Trophoblast cell (in vitro differentiated cells and primary cell): ENCODE measurements at regions not wholly inside any gene's neighbourhood (a gene's known extent, or its start where the extent isn't known, plus 50 kb on each side); places are given as distances from the start of the nearest gene placed in this dataset.

Source experiments
- DNase-seq, 2 donors: peaks; one replicate each; pipeline ENCODE4 v3.0.0-alpha.2; 2016
- H2AFZ ChIP-seq: 2 replicates; pipeline ENCODE4 v1.6.1; 2013; ENCODE audit warnings: low read length, moderate library complexity, mild to moderate bottlenecking; ENCODE audit not compliant: insufficient read depth, poor library complexity
- H2AK5ac ChIP-seq: 2 replicates; pipeline ENCODE4 v1.6.1; 2013; ENCODE audit warnings: mild to moderate bottlenecking, low read length
- H2BK120ac ChIP-seq: 2 replicates; pipeline ENCODE4 v1.6.1; 2013; ENCODE audit warnings: low read length, mild to moderate bottlenecking, moderate library complexity; ENCODE audit not compliant: insufficient read depth, poor library complexity
- H2BK12ac ChIP-seq: 2 replicates; pipeline ENCODE4 v1.6.1; 2013; ENCODE audit warnings: mild to moderate bottlenecking, low read length, moderate library complexity
- H2BK5ac ChIP-seq: 2 replicates; pipeline ENCODE4 v1.6.1; 2013; ENCODE audit warnings: low read length, low read depth, moderate library complexity, mild to moderate bottlenecking; ENCODE audit not compliant: poor library complexity
- H3K14ac ChIP-seq: 2 replicates; pipeline ENCODE4 v1.6.1; 2013; ENCODE audit warnings: mild to moderate bottlenecking, low read length
- H3K18ac ChIP-seq: 2 replicates; pipeline ENCODE4 v1.6.1; 2013; ENCODE audit warnings: mild to moderate bottlenecking, low read length
- H3K23ac ChIP-seq: 2 replicates; pipeline ENCODE4 v1.6.1; 2013; ENCODE audit warnings: low read length
- H3K27ac ChIP-seq: 2 replicates; pipeline ENCODE4 v1.5.1; 2013; ENCODE audit warnings: low read depth, mild to moderate bottlenecking, inconsistent platforms, low read length, moderate library complexity
- H3K27me3 ChIP-seq: 2 replicates; pipeline ENCODE4 v1.6.1; 2013; ENCODE audit warnings: inconsistent platforms, mild to moderate bottlenecking, low read length, moderate library complexity; ENCODE audit not compliant: insufficient read depth
- H3K36me3 ChIP-seq, 2 experiments: 1 replicate in 1 of 2; 2 replicates in 1 of 2; pipeline ENCODE4 v1.6.1; 2013; ENCODE audit warnings: low read length in 2 of 2, mild to moderate bottlenecking in 2 of 2, moderate library complexity in 1 of 2; ENCODE audit not compliant: insufficient read depth in 2 of 2, control insufficient read depth in 1 of 2
- H3K4ac ChIP-seq: 2 replicates; pipeline ENCODE4 v1.6.1; 2013; ENCODE audit warnings: low read depth, mild to moderate bottlenecking, low read length, moderate library complexity
- H3K4me1 ChIP-seq, 2 experiments: 1 replicate in 1 of 2; 2 replicates in 1 of 2; pipeline ENCODE4 v1.6.1; 2013; ENCODE audit warnings: low read length in 2 of 2, mild to moderate bottlenecking in 2 of 2, moderate library complexity in 1 of 2; ENCODE audit not compliant: insufficient read depth in 2 of 2, control insufficient read depth in 1 of 2
- H3K4me2 ChIP-seq: 2 replicates; pipeline ENCODE4 v1.6.1; 2013; ENCODE audit warnings: inconsistent platforms, mild to moderate bottlenecking, low read length, moderate library complexity
- H3K4me3 ChIP-seq: 2 replicates; pipeline ENCODE4 v1.5.1; 2013; ENCODE audit warnings: mild to moderate bottlenecking, low read depth, low read length, inconsistent platforms
- H3K79me1 ChIP-seq: one replicate; pipeline ENCODE4 v1.6.1; 2013; ENCODE audit warnings: low read length
- H3K79me2 ChIP-seq: 2 replicates; pipeline ENCODE4 v1.6.1; 2013; ENCODE audit warnings: low read length, mild to moderate bottlenecking; ENCODE audit not compliant: control insufficient read depth, insufficient read depth, poor library complexity
- H3K9ac ChIP-seq: 2 replicates; pipeline ENCODE4 v1.6.1; 2013; ENCODE audit warnings: mild to moderate bottlenecking, low read length
- H3K9me3 ChIP-seq: 2 replicates; pipeline ENCODE4 v1.6.1; 2013; ENCODE audit warnings: low read depth, mild to moderate bottlenecking, control low read depth, inconsistent platforms, low read length; ENCODE audit not compliant: insufficient read depth
- H4K12ac ChIP-seq: 2 replicates; pipeline ENCODE4 v1.6.1; 2013; ENCODE audit warnings: low read depth, mild to moderate bottlenecking, low read length, moderate library complexity
- H4K8ac ChIP-seq: 2 replicates; pipeline ENCODE4 v1.6.1; 2013; ENCODE audit warnings: low read depth, mild to moderate bottlenecking, low read length, moderate library complexity
- H4K91ac ChIP-seq: one replicate; pipeline ENCODE4 v1.6.1; 2013; ENCODE audit warnings: low read depth, mild to moderate bottlenecking, low read length, moderate library complexity
- WGBS: extraction: QIAGEN DNeasy Blood & Tissue Kit; methylation state at CpG from one replicate; pipeline ENCODE4 v1.1.7; 2013; ENCODE audit warnings: missing lambda C conversion rate; ENCODE audit not compliant: insufficient read length, insufficient coverage; ENCODE audit errors: extremely low coverage; 5-methylcytosine and 5-hydroxymethylcytosine counted together

GRCh38 chr2:147485210-147485851 is 359.5 kb upstream of the ACVR2A start:
- no peak overlapping the region for H4K8ac ChIP-seq
- H4K91ac ChIP-seq: no peak overlapping the region
- H3K23ac ChIP-seq: no peak overlapping the region
- H3K4ac ChIP-seq: no peak overlapping the region
- H3K4me3 ChIP-seq: no peak overlapping the region
- H2AFZ ChIP-seq: no peak overlapping the region
- no peaks in the 10 kb centered on the region for H3K9me3 ChIP-seq
- no peak overlapping the region for H3K4me2 ChIP-seq
- no peak overlapping the region for H3K27ac ChIP-seq
- peaks cover 4 to 14% of the 10 kb centered on the region in 2 experiments for H3K4me1 ChIP-seq
- H2BK5ac ChIP-seq: no peak overlapping the region
- no peaks in the 10 kb centered on the region for H3K79me1 ChIP-seq
- H4K12ac ChIP-seq: no peak overlapping the region
- H3K79me2 ChIP-seq: no peaks in the 10 kb centered on the region
- no peak overlapping the region for H2BK12ac ChIP-seq
- no peak overlapping the region for H3K14ac ChIP-seq
- no peak overlapping the region for H2BK120ac ChIP-seq
- H3K9ac ChIP-seq: no peak overlapping the region
- no peak for DNase-seq
- no peak overlapping the region for H2AK5ac ChIP-seq
- H3K27me3 ChIP-seq: no peaks in the 10 kb centered on the region
- no peak overlapping the region for H3K18ac ChIP-seq
- H3K36me3 ChIP-seq: no peaks in the 10 kb centered on the region

GRCh38 chr2:147483911-147484310 is 360.9 kb upstream of the ACVR2A start:
- no peak overlapping the region for H2BK12ac ChIP-seq
- WGBS: no CpG with 5 or more reads among the region's 3 CpGs
- no peak overlapping the region for H3K14ac ChIP-seq

GRCh38 chr2:147482916-147483669 is 361.7 kb upstream of the ACVR2A start:
- Histone ChIP-seq H3K36me3 (no peaks in the 10 kb centered on the region), H4K91ac (no peak overlapping the region), H2BK5ac (no peak overlapping the region), H3K4ac (no peak overlapping the region), H3K27ac (no peak overlapping the region), H3K4me1 (peaks cover 4 to 10% of the 10 kb centered on the region in 2 experiments), H3K23ac (no peak overlapping the region), H3K4me3 (no peak overlapping the region), H4K12ac (no peak overlapping the region), H3K79me1 (no peaks in the 10 kb centered on the region), H2AFZ (no peak overlapping the region), H3K14ac (no peak overlapping the region), H4K8ac (no peak overlapping the region), H3K9ac (no peak overlapping the region), H3K18ac (no peak overlapping the region), H3K4me2 (no peak overlapping the region), H2BK120ac (no peak overlapping the region), H2AK5ac (no peak overlapping the region), H3K79me2 (no peaks in the 10 kb centered on the region), H2BK12ac (no peak overlapping the region), H3K9me3 (no peaks in the 10 kb centered on the region), H3K27me3 (no peaks in the 10 kb centered on the region)
- no peak for DNase-seq
- no CpG with 5 or more reads among the region's 3 CpGs for WGBS

More at GRCh38 chr2:147483911-147484310, 360.9 kb upstream of the ACVR2A start:
- Histone ChIP-seq H2AK5ac (no peak overlapping the region), H3K79me2 (no peaks in the 10 kb centered on the region), H3K27ac (no peak overlapping the region), H3K4me1 (peaks cover 4 to 14% of the 10 kb centered on the region in 2 experiments), H3K4me2 (no peak overlapping the region), H3K27me3 (no peaks in the 10 kb centered on the region), H3K36me3 (no peaks in the 10 kb centered on the region), H2BK5ac (no peak overlapping the region), H4K12ac (no peak overlapping the region), H3K79me1 (no peaks in the 10 kb centered on the region), H3K4me3 (no peak overlapping the region), H3K23ac (no peak overlapping the region), H2BK120ac (no peak overlapping the region), H3K18ac (no peak overlapping the region), H4K91ac (no peak overlapping the region), H3K9me3 (no peaks in the 10 kb centered on the region), H2AFZ (no peak overlapping the region), H3K9ac (no peak overlapping the region), H3K4ac (no peak overlapping the region), H4K8ac (no peak overlapping the region)
- DNase-seq: no peak

- no peak overlapping the region for H3K4ac ChIP-seq
- no peak overlapping the region for H2BK12ac ChIP-seq
- no peak overlapping the region for H3K4me3 ChIP-seq
- no peaks in the 10 kb centered on the region for H3K36me3 ChIP-seq
- no peak overlapping the region for H3K14ac ChIP-seq
- H3K23ac ChIP-seq: no peak overlapping the region
- DNase-seq: no peak
- no peak overlapping the region for H2BK5ac ChIP-seq
- H3K9me3 ChIP-seq: no peaks in the 10 kb centered on the region
- H3K9ac ChIP-seq: no peak overlapping the region
- WGBS: no CpG with 5 or more reads among the region's 6 CpGs
- no peaks in the 10 kb centered on the region for H3K27me3 ChIP-seq
- H2AK5ac ChIP-seq: no peak overlapping the region
- no peak overlapping the region for H2BK120ac ChIP-seq
- no peak overlapping the region for H3K4me2 ChIP-seq
- no peak overlapping the region for H3K18ac ChIP-seq
- H3K79me2 ChIP-seq: no peaks in the 10 kb centered on the region
- no peak overlapping the region for H2AFZ ChIP-seq
- no peak overlapping the region for H4K8ac ChIP-seq
- H3K4me1 ChIP-seq: peaks cover 3 to 7% of the 10 kb centered on the region in 2 experiments
- no peak overlapping the region for H4K12ac ChIP-seq
- no peak overlapping the region for H4K91ac ChIP-seq
- no peaks in the 10 kb centered on the region for H3K79me1 ChIP-seq
- H3K27ac ChIP-seq: no peak overlapping the region
These were observed 362.5 kb upstream of the ACVR2A start for GRCh38 chr2:147482111-147482895.
